K562 (cell line): ENCODE measurements at regions not wholly inside any gene's neighbourhood (a gene's known extent, or its start where the extent isn't known, plus 50 kb on each side); places are given as distances from the start of the nearest gene placed in this dataset.
"Not testable (repeated sequence)": the region's sequence is repeated elsewhere in the genome, so short reads cannot be mapped to it uniquely, and the experiment has no call there.

Experiments used
- EZH2 ChIP-seq: IDR thresholded peaks from 2 replicates; pipeline ENCODE4 v1.6.1; 2012; ENCODE audit warnings: low read depth, mild to moderate bottlenecking, inconsistent platforms, low read length, borderline replicate concordance
- JUNB ChIP-seq: fragments of 450-650 bp; formaldehyde crosslinking; conservative IDR thresholded peaks from 2 replicates; pipeline ENCODE4 v1.4.0; 2020; ENCODE audit warnings: mild to moderate bottlenecking
- SAP30 ChIP-seq: fragments of 200-600 bp; sonication (generic); IDR thresholded peaks from 2 replicates; pipeline ENCODE4 v1.6.1; 2012; ENCODE audit warnings: borderline replicate concordance, low read depth, mild to moderate bottlenecking, moderate library complexity, low read length, control low read depth, inconsistent platforms; ENCODE audit not compliant: insufficient read depth, poor library complexity, severe bottlenecking

- not testable (repeated sequence) for TF ChIP-seq JUNB (CRISPR knock-in tag); EZH2; SAP30
Measured at GRCh38 chr9:39474499-39474898, 119.0 kb downstream of the SPATA31A1 start.
